ENCODE measurements at regions not wholly inside any gene's neighbourhood (a gene's known extent, or its start where the extent isn't known, plus 50 kb on each side); places are given as distances from the start of the nearest gene placed in this dataset.

DNA sequence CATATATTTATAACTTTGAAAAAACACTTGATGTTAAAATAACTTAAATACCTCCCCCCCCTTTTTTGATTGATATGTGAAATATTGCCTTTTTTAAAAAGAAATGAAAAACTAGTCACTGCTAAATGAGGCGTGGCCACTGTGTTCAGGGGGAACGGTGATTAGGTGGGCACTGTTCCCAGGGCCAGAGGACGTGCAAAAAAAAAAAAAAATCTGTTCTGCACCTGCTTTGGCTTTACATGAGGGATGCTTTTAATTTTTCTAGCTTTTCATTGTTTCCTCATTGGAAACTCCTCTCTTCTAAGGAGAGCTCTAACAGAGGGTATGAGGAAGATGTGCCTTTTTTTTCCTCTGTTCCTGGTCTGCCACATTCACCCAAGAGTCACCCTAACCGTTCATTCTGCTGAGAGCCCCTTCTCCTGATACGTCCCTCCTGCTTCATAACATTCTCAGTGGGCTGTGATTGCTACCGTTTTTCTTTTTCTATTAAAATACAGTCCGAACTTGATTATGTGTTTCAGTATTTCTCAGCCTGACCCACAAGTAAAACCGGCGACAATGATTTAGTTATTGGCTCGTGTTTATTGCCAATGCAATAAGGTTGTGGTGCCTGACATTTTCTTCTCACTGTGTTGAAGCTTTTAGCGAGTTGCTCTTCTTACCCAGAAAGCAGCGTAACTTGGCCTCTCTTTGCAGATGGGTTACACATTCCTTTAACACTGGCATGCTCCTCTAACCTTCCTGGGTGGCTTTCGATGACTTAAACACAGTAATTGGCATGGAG is 64.8 kb upstream of the ZNF536 start:
- intact Hi-C loops (cut with micrococcal nuclease; ENCODE audit: unreplicated experiment), result no loop called here
- DNase-seq (ENCODE audit: low spot score), result no peak
- CTCF ChIA-PET, result no interaction called here
- no peak overlapping the region for H3K27ac ChIP-seq (ENCODE audit: low read depth, low read length, poor library complexity, severe bottlenecking)
- POLR2A ChIA-PET (ENCODE audit: low non-redundant PET), result interaction anchor here (0.6 kb wide), 1 partner anchor 309 kb away, joined by 7 read pairs; no protein-coding TSS in a partner anchor
- no peak for TF ChIP-seq EZH2 (IDR thresholded peaks at IDR 0.05; ENCODE audit: borderline replicate concordance, low read depth, low read length, poor library complexity, severe bottlenecking)
- TF ChIP-seq, protein P1, sequence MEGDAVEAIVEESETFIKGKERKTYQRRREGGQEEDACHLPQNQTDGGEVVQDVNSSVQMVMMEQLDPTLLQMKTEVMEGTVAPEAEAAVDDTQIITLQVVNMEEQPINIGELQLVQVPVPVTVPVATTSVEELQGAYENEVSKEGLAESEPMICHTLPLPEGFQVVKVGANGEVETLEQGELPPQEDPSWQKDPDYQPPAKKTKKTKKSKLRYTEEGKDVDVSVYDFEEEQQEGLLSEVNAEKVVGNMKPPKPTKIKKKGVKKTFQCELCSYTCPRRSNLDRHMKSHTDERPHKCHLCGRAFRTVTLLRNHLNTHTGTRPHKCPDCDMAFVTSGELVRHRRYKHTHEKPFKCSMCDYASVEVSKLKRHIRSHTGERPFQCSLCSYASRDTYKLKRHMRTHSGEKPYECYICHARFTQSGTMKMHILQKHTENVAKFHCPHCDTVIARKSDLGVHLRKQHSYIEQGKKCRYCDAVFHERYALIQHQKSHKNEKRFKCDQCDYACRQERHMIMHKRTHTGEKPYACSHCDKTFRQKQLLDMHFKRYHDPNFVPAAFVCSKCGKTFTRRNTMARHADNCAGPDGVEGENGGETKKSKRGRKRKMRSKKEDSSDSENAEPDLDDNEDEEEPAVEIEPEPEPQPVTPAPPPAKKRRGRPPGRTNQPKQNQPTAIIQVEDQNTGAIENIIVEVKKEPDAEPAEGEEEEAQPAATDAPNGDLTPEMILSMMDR (conservative IDR thresholded peaks at IDR 0.05; ENCODE audit: low read depth, low read length), result no peak
- no peaks in the 10 kb centered on the region for H3K4me1 ChIP-seq (ENCODE audit: insufficient read depth, low read length, poor library complexity, severe bottlenecking)
- no peaks in the 10 kb centered on the region for H3K36me3 ChIP-seq (ENCODE audit: insufficient read depth, low read length, poor library complexity, severe bottlenecking)
- H3K9me3 ChIP-seq (ENCODE audit: low read depth, low read length, poor library complexity, severe bottlenecking), result no peaks in the 10 kb centered on the region
- no peaks in the 10 kb centered on the region for H3K27me3 ChIP-seq (replicated peaks; ENCODE audit: insufficient read depth, low read depth, low read length, poor library complexity)
- H3K4me3 ChIP-seq (ENCODE audit: low read depth, low read length, poor library complexity, severe bottlenecking), result no peak overlapping the region
- BruUV-seq (replicated peaks), result no TSS peak

DNA sequence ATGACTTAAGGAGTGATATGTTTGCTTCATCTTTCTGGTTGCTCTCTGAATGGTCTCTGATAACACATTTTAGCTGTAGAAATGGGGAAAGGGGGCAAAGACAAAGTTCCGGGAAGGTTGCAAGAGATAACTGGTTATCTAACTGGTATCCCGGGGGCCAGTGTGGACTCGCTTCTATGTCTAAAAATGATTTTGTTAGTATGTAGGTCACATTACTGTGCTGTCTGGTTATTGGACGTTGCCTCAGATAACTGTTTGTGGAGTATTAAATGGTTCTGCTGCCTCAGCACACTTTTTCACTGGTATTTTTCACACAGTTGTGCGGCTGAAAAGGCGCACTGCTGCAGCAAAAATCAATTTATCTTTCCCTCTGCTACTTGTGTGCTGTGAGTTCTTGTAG is 63.0 kb upstream of the ZNF536 start:
- H3K27me3 ChIP-seq (replicated peaks; ENCODE audit: insufficient read depth, low read depth, low read length, poor library complexity), result no peaks in the 10 kb centered on the region
- CTCF ChIA-PET, result no interaction called here
- intact Hi-C loops (cut with micrococcal nuclease; ENCODE audit: unreplicated experiment), result no loop called here
- H3K36me3 ChIP-seq (ENCODE audit: insufficient read depth, low read length, poor library complexity, severe bottlenecking), result no peaks in the 10 kb centered on the region
- H3K27ac ChIP-seq (ENCODE audit: low read depth, low read length, poor library complexity, severe bottlenecking), result no peak overlapping the region
- TF ChIP-seq, protein P1 (conservative IDR thresholded peaks at IDR 0.05; ENCODE audit: low read depth, low read length), result no peak
- no peak for TF ChIP-seq EZH2 (IDR thresholded peaks at IDR 0.05; ENCODE audit: borderline replicate concordance, low read depth, low read length, poor library complexity, severe bottlenecking)
- H3K9me3 ChIP-seq (ENCODE audit: low read depth, low read length, poor library complexity, severe bottlenecking), result no peaks in the 10 kb centered on the region
- POLR2A ChIA-PET (ENCODE audit: low non-redundant PET), result no interaction called here
- no peaks in the 10 kb centered on the region for H3K4me1 ChIP-seq (ENCODE audit: insufficient read depth, low read length, poor library complexity, severe bottlenecking)
- BruUV-seq (replicated peaks), result no TSS peak
- H3K4me3 ChIP-seq (ENCODE audit: low read depth, low read length, poor library complexity, severe bottlenecking), result no peak overlapping the region
- no peak for DNase-seq (ENCODE audit: low spot score)

DNA sequence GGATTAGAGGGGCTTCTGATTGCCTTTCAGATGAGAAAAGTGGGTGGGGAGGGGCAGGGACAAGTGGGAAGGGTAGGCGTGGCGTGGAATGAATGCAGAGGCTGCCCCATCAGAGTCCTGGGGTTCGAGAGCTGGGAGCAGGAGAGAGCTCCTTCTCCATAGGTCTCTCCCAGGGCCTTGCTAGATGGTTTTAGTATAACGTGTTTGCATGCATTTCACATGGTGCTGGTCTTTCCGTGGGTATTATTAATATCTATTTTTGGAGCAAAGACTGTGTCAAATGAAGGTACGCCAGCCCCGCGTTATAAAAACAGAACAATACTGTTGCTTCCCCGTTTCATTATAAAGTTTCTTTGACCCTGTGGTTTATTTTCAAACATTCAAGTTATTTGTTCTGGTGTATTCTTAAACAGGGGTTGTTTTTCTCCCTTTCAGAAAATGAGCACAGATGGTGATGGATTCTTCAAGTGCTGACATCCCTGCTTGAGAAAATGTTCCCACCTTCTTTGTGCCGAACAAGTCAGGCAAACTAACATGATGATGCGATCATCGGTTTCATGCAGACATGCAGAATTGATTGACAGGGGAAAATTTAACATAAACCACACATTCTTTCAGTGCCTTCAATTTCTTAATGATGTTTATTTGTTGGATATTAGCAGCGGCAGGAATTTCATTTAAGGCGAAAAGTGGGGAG is 62.1 kb upstream of the ZNF536 start:
- CTCF ChIA-PET, result no interaction called here
- POLR2A ChIA-PET (ENCODE audit: low non-redundant PET), result no interaction called here
- DNase-seq (ENCODE audit: low spot score), result no peak
- H3K4me1 ChIP-seq (ENCODE audit: insufficient read depth, low read length, poor library complexity, severe bottlenecking), result no peaks in the 10 kb centered on the region
- TF ChIP-seq, protein P1 (conservative IDR thresholded peaks at IDR 0.05; ENCODE audit: low read depth, low read length), result no peak
- TF ChIP-seq EZH2 (IDR thresholded peaks at IDR 0.05; ENCODE audit: borderline replicate concordance, low read depth, low read length, poor library complexity, severe bottlenecking), result no peak
- no peak overlapping the region for H3K4me3 ChIP-seq (ENCODE audit: low read depth, low read length, poor library complexity, severe bottlenecking)
- no peak overlapping the region for H3K27ac ChIP-seq (ENCODE audit: low read depth, low read length, poor library complexity, severe bottlenecking)
- H3K27me3 ChIP-seq (replicated peaks; ENCODE audit: insufficient read depth, low read depth, low read length, poor library complexity), result no peaks in the 10 kb centered on the region
- no TSS peak for BruUV-seq (replicated peaks)
- no peaks in the 10 kb centered on the region for H3K36me3 ChIP-seq (ENCODE audit: insufficient read depth, low read length, poor library complexity, severe bottlenecking)
- intact Hi-C loops (cut with micrococcal nuclease; ENCODE audit: unreplicated experiment), result no loop called here
- H3K9me3 ChIP-seq (ENCODE audit: low read depth, low read length, poor library complexity, severe bottlenecking), result no peaks in the 10 kb centered on the region
